DND-41 (cell line): ENCODE measurements at regions not wholly inside any gene's neighbourhood (a gene's known extent, or its start where the extent isn't known, plus 50 kb on each side); places are given as distances from the start of the nearest gene placed in this dataset.

Source experiments
- CTCF ChIP-seq: IDR thresholded peaks from 2 replicates; pipeline ENCODE4 v1.5.1; 2012; ENCODE audit warnings: borderline replicate concordance, low read length, moderate library complexity, mild to moderate bottlenecking; ENCODE audit not compliant: poor library complexity, severe bottlenecking; ENCODE audit errors: extremely low read depth
- EZH2 ChIP-seq: IDR thresholded peaks from 3 replicates; pipeline ENCODE4 v1.6.1; 2012; ENCODE audit warnings: borderline replicate concordance, low read depth, mild to moderate bottlenecking, moderate library complexity, low read length, inconsistent platforms; ENCODE audit not compliant: severe bottlenecking

GRCh38 chr9:22265038-22265437 lies 181.6 kb upstream of the DMRTA1 start:
- TF ChIP-seq CTCF (no peak), EZH2 (no peak)
